WTC11 (cell line): ENCODE measurements at regions not wholly inside any gene's neighbourhood (a gene's known extent, or its start where the extent isn't known, plus 50 kb on each side); places are given as distances from the start of the nearest gene placed in this dataset.

Experiments
- ATAC-seq: fragments of 200-7000 bp; cut with Tn5 transposase; 2 replicates; pipeline ENCODE4 v1.10.0; 2021; ENCODE audit warnings: mild to moderate bottlenecking, moderate library complexity
- CTCF ChIA-PET: fragments of 300-600 bp; sonication (Branson Sonifier 250); formaldehyde crosslinking; loops from one replicate; lab custom pipeline; 2021; ENCODE audit warnings: antibody characterized with exemption; lab: Charles Lee
- POLR2A ChIA-PET: fragments of 350-600 bp; sonication (Branson Sonifier 250); formaldehyde crosslinking; loops from one replicate; lab custom pipeline; 2021; ENCODE audit warnings: antibody characterized with exemption; lab: Charles Lee
- DNase-seq: peaks from one replicate; pipeline ENCODE4 v3.0.0; 2021; ENCODE audit warnings: low spot score
- H3K27ac Mint-ChIP-seq: 2 replicates; pipeline ENCODE4 v1.8.0; 2021; ENCODE audit warnings: mixed read lengths
- H3K27me3 Mint-ChIP-seq: 2 replicates; pipeline ENCODE4 v1.8.0; 2021; ENCODE audit warnings: low read depth, mild to moderate bottlenecking, moderate library complexity, mixed read lengths
- H3K36me3 Mint-ChIP-seq: 2 replicates; pipeline ENCODE4 v1.8.0; 2021; ENCODE audit warnings: mixed read lengths
- H3K4me1 Mint-ChIP-seq: 2 replicates; pipeline ENCODE4 v1.8.0; 2022; ENCODE audit warnings: mixed read lengths
- H3K4me3 Mint-ChIP-seq: 2 replicates; pipeline ENCODE4 v1.8.0; 2021; ENCODE audit warnings: mild to moderate bottlenecking, moderate library complexity, mixed read lengths
- H3K9me3 Mint-ChIP-seq: 2 replicates; pipeline ENCODE4 v1.8.0; 2021; ENCODE audit warnings: mixed read lengths
- AFF4 ChIP-seq: sonication (generic); formaldehyde crosslinking; IDR thresholded peaks from 2 replicates; pipeline ENCODE4 v1.8.1; 2023; ENCODE audit warnings: mild to moderate bottlenecking, missing genetic modification reagents, borderline replicate concordance
- AR ChIP-seq: fragments of 250-450 bp; sonication (Bioruptor Pico); IDR thresholded peaks from 2 replicates; pipeline ENCODE4 v1.9.0; 2021; ENCODE audit warnings: mild to moderate bottlenecking
- CDX4 ChIP-seq: fragments of 250-450 bp; sonication (Bioruptor Pico); IDR thresholded peaks from 2 replicates; pipeline ENCODE4 v1.9.0; 2021; ENCODE audit warnings: moderate library complexity, mild to moderate bottlenecking, inconsistent platforms, borderline replicate concordance
- E2F4 ChIP-seq: sonication (generic); formaldehyde crosslinking; IDR thresholded peaks from 2 replicates; pipeline ENCODE4 v1.8.1; 2022; ENCODE audit warnings: low read depth, mild to moderate bottlenecking, moderate library complexity, missing genetic modification reagents, borderline replicate concordance
- ESRRA ChIP-seq: sonication (generic); formaldehyde crosslinking; IDR thresholded peaks from 2 replicates; pipeline ENCODE4 v1.8.1; 2022; ENCODE audit warnings: mild to moderate bottlenecking, missing genetic modification reagents, borderline replicate concordance
- FOXK1 ChIP-seq: sonication (generic); formaldehyde crosslinking; IDR thresholded peaks from 2 replicates; pipeline ENCODE4 v1.8.0; 2022; ENCODE audit warnings: mild to moderate bottlenecking, moderate library complexity, missing genetic modification reagents
- JUN ChIP-seq: sonication (generic); formaldehyde crosslinking; IDR thresholded peaks from 2 replicates; pipeline ENCODE4 v1.8.0; 2023; ENCODE audit warnings: mild to moderate bottlenecking, missing genetic modification reagents
- MYBL2 ChIP-seq: sonication (generic); formaldehyde crosslinking; IDR thresholded peaks from 2 replicates; pipeline ENCODE4 v1.8.1; 2023; ENCODE audit warnings: mild to moderate bottlenecking, moderate library complexity, missing genetic modification reagents
- NFATC4 ChIP-seq: fragments of 250-450 bp; sonication (Bioruptor Pico); IDR thresholded peaks from 2 replicates; pipeline ENCODE4 v1.9.0; 2021; ENCODE audit warnings: mild to moderate bottlenecking
- NFYB ChIP-seq: sonication (generic); formaldehyde crosslinking; conservative IDR thresholded peaks from 2 replicates; pipeline ENCODE4 v1.8.0; 2022; ENCODE audit warnings: low read depth, missing genetic modification reagents
- SMAD3 ChIP-seq: sonication (generic); formaldehyde crosslinking; IDR thresholded peaks from 2 replicates; pipeline ENCODE4 v1.8.0; 2022; ENCODE audit warnings: missing genetic modification reagents, mild to moderate bottlenecking, borderline replicate concordance
- SMAD4 ChIP-seq: sonication (generic); formaldehyde crosslinking; IDR thresholded peaks from 2 replicates; pipeline ENCODE4 v1.8.0; 2022; ENCODE audit warnings: mild to moderate bottlenecking, missing genetic modification reagents
- SOX15 ChIP-seq: fragments of 250-450 bp; sonication (Bioruptor Pico); IDR thresholded peaks from 2 replicates; pipeline ENCODE4 v1.9.0; 2021; ENCODE audit warnings: mild to moderate bottlenecking
- SP1 ChIP-seq: sonication (generic); formaldehyde crosslinking; conservative IDR thresholded peaks from 2 replicates; pipeline ENCODE4 v1.8.1; 2022; ENCODE audit warnings: missing genetic modification reagents
- USF2 ChIP-seq: sonication (generic); formaldehyde crosslinking; IDR thresholded peaks from 2 replicates; pipeline ENCODE4 v1.8.1; 2023; ENCODE audit warnings: mild to moderate bottlenecking, missing genetic modification reagents, moderate library complexity
- ZNF263 ChIP-seq: sonication (generic); formaldehyde crosslinking; IDR thresholded peaks from 2 replicates; pipeline ENCODE4 v1.8.1; 2022; ENCODE audit warnings: low read depth, mild to moderate bottlenecking, moderate library complexity, missing genetic modification reagents
- ZNF317 ChIP-seq: sonication (generic); formaldehyde crosslinking; IDR thresholded peaks from 2 replicates; pipeline ENCODE4 v1.8.1; 2023; ENCODE audit warnings: low read depth, mild to moderate bottlenecking, moderate library complexity, missing genetic modification reagents, borderline replicate concordance

GRCh38 chr3:25237602-25238001 lies 190.5 kb upstream of the RARB start (continued):
- no peak for TF ChIP-seq E2F4 (CRISPR knock-in tag)
- TF ChIP-seq SMAD3, result no peak
- no peak for TF ChIP-seq ESRRA (CRISPR knock-in tag)
- TF ChIP-seq CDX4 (CRISPR knock-in tag), result no peak
- no peak for TF ChIP-seq AR (CRISPR knock-in tag)
- no peak for TF ChIP-seq JUN (CRISPR knock-in tag)
- no peak for TF ChIP-seq SP1 (CRISPR knock-in tag)

GRCh38 chr3:25239042-25239441 lies 189.0 kb upstream of the RARB start:
- H3K4me3 Mint-ChIP-seq, result no peak overlapping the region
- H3K9me3 Mint-ChIP-seq, result peaks cover 26% of the 10 kb centered on the region
- peaks cover 14% of the 10 kb centered on the region; the same call in 1 of the 2 replicates for H3K36me3 Mint-ChIP-seq
- H3K27me3 Mint-ChIP-seq, result no peaks in the 10 kb centered on the region; the same call in 1 of the 2 replicates
- H3K27ac Mint-ChIP-seq, result no peak overlapping the region
- CTCF ChIA-PET, result no interaction called here
- no peak for ATAC-seq
- POLR2A ChIA-PET, result no interaction called here
- DNase-seq, result no peak
- no peak for TF ChIP-seq AFF4
- no peak for TF ChIP-seq SMAD4 (CRISPR knock-in tag)
- TF ChIP-seq NFYB (CRISPR knock-in tag), result no peak
- TF ChIP-seq NFATC4 (CRISPR knock-in tag), result no peak
- no peak for TF ChIP-seq MYBL2 (CRISPR knock-in tag)
- TF ChIP-seq ZNF317 (CRISPR knock-in tag), result no peak
- TF ChIP-seq ZNF263, result no peak
- TF ChIP-seq FOXK1, result no peak
- TF ChIP-seq SOX15 (CRISPR knock-in tag), result no peak
- no peak for TF ChIP-seq USF2 (CRISPR knock-in tag)
- H3K4me1 Mint-ChIP-seq, result no peaks in the 10 kb centered on the region
